A549 (cell line): ENCODE measurements at regions not wholly inside any gene's neighbourhood (a gene's known extent, or its start where the extent isn't known, plus 50 kb on each side); places are given as distances from the start of the nearest gene placed in this dataset.

Experiments used
- ATAC-seq, 2 experiments: fragments of 200-7000 bp in 1 of 2; fragments of >200 bp in 1 of 2; cut with Nextera tagmentation in 1 of 2; cut with Tn5 transposase in 1 of 2; 3 replicates each; pipeline versions ENCODE4 v1.8.0 to v1.9.1; 2018 to 2020; ENCODE audit warnings: mild to moderate bottlenecking in 1 of 2, moderate library complexity in 1 of 2
- CTCF ChIA-PET: fragments of 300-600 bp; sonication (Branson Sonifier 250); formaldehyde crosslinking; extraction: SDS; loops from one replicate; lab custom pipeline; 2021; ENCODE audit warnings: antibody characterized with exemption, inconsistent platforms; lab: Yijun Ruan, JAX
- POLR2A ChIA-PET: fragments of 350-600 bp; formaldehyde crosslinking; extraction: SDS; loops from one replicate; lab custom pipeline; 2021; ENCODE audit warnings: antibody characterized with exemption, inconsistent platforms; lab: Yijun Ruan, JAX
- DNase-seq, 2 experiments: peaks; one replicate each; pipeline versions ENCODE4 v3.0.0 to v3.0.0-alpha.2; 2011 to 2016; ENCODE audit warnings: low read depth in 1 of 2, low spot score in 1 of 2
- FAIRE-seq: peaks from 2 replicates; lab custom pipeline; 2011; peaks lifted over from hg19 to GRCh38; lab: Jason Lieb, UNC
- H3K27ac ChIP-seq, 2 experiments: fragments of >200 bp; sonication (Bioruptor Twin); formaldehyde crosslinking; 3 replicates each; pipeline ENCODE4 v1.5.1; 2016 to 2017
- H3K4me1 ChIP-seq: fragments of >200 bp; sonication (Bioruptor Twin); formaldehyde crosslinking; 3 replicates; pipeline ENCODE4 v1.6.1; 2016
- H3K4me2 ChIP-seq: fragments of >200 bp; sonication (Bioruptor Twin); formaldehyde crosslinking; 3 replicates; pipeline ENCODE4 v1.6.1; 2016
- H3K4me3 ChIP-seq: fragments of >200 bp; sonication (Bioruptor Twin); formaldehyde crosslinking; 3 replicates; pipeline ENCODE4 v1.5.1; 2016
- H3K9me3 ChIP-seq: fragments of >200 bp; sonication (Bioruptor Twin); formaldehyde crosslinking; 3 replicates; pipeline ENCODE4 v1.6.1; 2016
- BHLHE40 ChIP-seq: IDR thresholded peaks from 2 replicates; pipeline ENCODE4 v1.6.1; 2012; ENCODE audit warnings: low read depth, low read length, inconsistent platforms
- CBX2 ChIP-seq: fragments of 200-600 bp; sonication (generic); IDR thresholded peaks from 2 replicates; pipeline ENCODE4 v1.6.1; 2016; ENCODE audit warnings: low read depth, mild to moderate bottlenecking, borderline replicate concordance
- CEBPB ChIP-seq, 2 experiments: fragments of >200 bp in 1 of 2; sonication (Bioruptor Twin) in 1 of 2; formaldehyde crosslinking in 1 of 2; IDR thresholded peaks; 2 replicates each; pipeline ENCODE4 v1.6.1; 2012 to 2016
- CHD2 ChIP-seq: fragments of 150-350 bp; IDR thresholded peaks from 2 replicates; pipeline ENCODE4 v1.6.1; 2014; ENCODE audit warnings: low read length; ENCODE audit not compliant: partially characterized antibody
- CHD4 ChIP-seq: fragments of 200-600 bp; sonication (generic); IDR thresholded peaks from 2 replicates; pipeline ENCODE4 v1.6.1; 2016; ENCODE audit warnings: antibody characterized with exemption, mild to moderate bottlenecking, borderline replicate concordance
- EHF ChIP-seq: fragments of 250-450 bp; sonication (Bioruptor Pico); IDR thresholded peaks from 2 replicates; pipeline ENCODE4 v1.5.0; 2020; ENCODE audit warnings: mild to moderate bottlenecking
- EP300 ChIP-seq, 2 experiments: fragments of >200 bp; sonication (Bioruptor Twin); formaldehyde crosslinking; IDR thresholded peaks; 2 replicates in 1 of 2; 3 replicates in 1 of 2; pipeline ENCODE4 v1.6.1; 2016 to 2017
- FOXS1 ChIP-seq: fragments of 250-450 bp; sonication (Bioruptor Pico); IDR thresholded peaks from 2 replicates; pipeline ENCODE4 v1.5.0; 2020; ENCODE audit warnings: mild to moderate bottlenecking, moderate library complexity
- GATA3 ChIP-seq: IDR thresholded peaks from 2 replicates; pipeline ENCODE4 v1.6.1; 2012; ENCODE audit warnings: borderline replicate concordance
- HEYL ChIP-seq: fragments of 250-450 bp; sonication (Bioruptor Pico); IDR thresholded peaks from 2 replicates; pipeline ENCODE4 v1.8.0; 2021; ENCODE audit warnings: mild to moderate bottlenecking, moderate library complexity
- JUN ChIP-seq, 2 experiments: fragments of >200 bp; sonication (Bioruptor Twin); formaldehyde crosslinking; IDR thresholded peaks; 2 replicates in 1 of 2; 3 replicates in 1 of 2; pipeline ENCODE4 v1.6.1; 2016 to 2017
- JUNB ChIP-seq: fragments of >200 bp; sonication (Bioruptor Twin); formaldehyde crosslinking; IDR thresholded peaks from 2 replicates; pipeline ENCODE4 v1.6.1; 2016
- KDM1A ChIP-seq: fragments of 200-600 bp; sonication (generic); IDR thresholded peaks from 2 replicates; pipeline ENCODE4 v1.6.1; 2016; ENCODE audit warnings: low read depth, mild to moderate bottlenecking
- MAFK ChIP-seq: fragments of 450-650 bp; IDR thresholded peaks from 2 replicates; pipeline ENCODE4 v1.6.1; 2014; ENCODE audit not compliant: partially characterized antibody
- MAZ ChIP-seq: fragments of 150-350 bp; IDR thresholded peaks from 2 replicates; pipeline ENCODE4 v1.6.1; 2014; ENCODE audit warnings: antibody characterized with exemption, low read depth, low read length, borderline replicate concordance
- PHF8 ChIP-seq: fragments of 200-600 bp; sonication (generic); IDR thresholded peaks from 2 replicates; pipeline ENCODE4 v1.6.1; 2016; ENCODE audit warnings: low read depth, mild to moderate bottlenecking, antibody characterized with exemption, moderate library complexity, borderline replicate concordance
- POLR2A ChIP-seq: IDR thresholded peaks from 2 replicates; pipeline ENCODE4 v1.6.1; 2012; ENCODE audit warnings: mild to moderate bottlenecking, low read length
- POLR2AphosphoS2 ChIP-seq: conservative IDR thresholded peaks from 2 replicates; pipeline ENCODE4 v1.6.1; 2012; ENCODE audit warnings: low read length, improper control_type of control experiment, inconsistent platforms
- RAD21 ChIP-seq, 2 experiments: fragments of >200 bp in 1 of 2; sonication (Bioruptor Twin) in 1 of 2; formaldehyde crosslinking in 1 of 2; IDR thresholded peaks in 1 of 2; conservative IDR thresholded peaks in 1 of 2; 2 replicates in 1 of 2; 3 replicates in 1 of 2; pipeline ENCODE4 v1.6.1; 2012 to 2018; ENCODE audit warnings: inconsistent platforms in 1 of 2
- RFX5 ChIP-seq: fragments of 450-650 bp; IDR thresholded peaks from 2 replicates; pipeline ENCODE4 v1.7.1; 2014; ENCODE audit warnings: antibody characterized with exemption, mild to moderate bottlenecking, moderate library complexity
- ZFP36 ChIP-seq: fragments of 450-650 bp; IDR thresholded peaks from 2 replicates; pipeline ENCODE4 v1.6.1; 2014; ENCODE audit warnings: borderline replicate concordance; ENCODE audit not compliant: partially characterized antibody
- WGBS: methylation state at CpG from one replicate; pipeline ENCODE4 v1.1.6; 2017; ENCODE audit errors: missing lambda C conversion rate; 5-methylcytosine and 5-hydroxymethylcytosine counted together
- TF ChIP-seq, protein P1 (sequence below): fragments of 250-450 bp; sonication (Bioruptor Pico); IDR thresholded peaks from 2 replicates; pipeline ENCODE4 v1.5.0; 2021; ENCODE audit warnings: mild to moderate bottlenecking, moderate library complexity, borderline replicate concordance
- TF ChIP-seq, protein P2 (sequence below): IDR thresholded peaks from 2 replicates; pipeline ENCODE4 v1.6.1; 2012

DNA sequence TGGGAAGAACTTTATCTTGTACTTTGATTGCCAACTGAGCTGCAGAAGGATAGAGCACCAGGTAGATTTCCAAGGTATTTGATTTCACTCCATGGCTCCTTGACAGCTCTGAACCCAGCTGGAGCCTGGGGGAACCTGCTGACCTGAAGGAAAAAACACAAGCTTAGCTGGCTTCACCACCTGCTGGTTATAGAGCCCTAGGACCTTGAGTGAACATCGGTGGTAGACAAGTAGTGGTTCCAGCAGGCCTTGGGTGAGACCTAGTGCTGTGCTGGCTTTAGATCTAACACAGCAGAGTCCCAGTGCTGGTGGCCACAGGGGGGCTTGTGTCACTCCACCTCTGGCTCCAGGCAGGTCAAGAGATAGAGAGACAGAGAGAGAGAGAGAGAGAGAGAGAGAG, 1102.6 kb downstream of the ADGRL3 start:
- TF ChIP-seq CHD4 (no peak), CBX2 (no peak), EHF (no peak), RAD21 (conservative IDR thresholded peaks at IDR 0.05 in 1 of 2, IDR thresholded peaks at IDR 0.05 in 1 of 2) (no peak), BHLHE40 (no peak), FOXS1 (CRISPR knock-in tag) (no peak), MAZ (no peak), JUNB (no peak), ZFP36 (no peak), RFX5 (no peak)
- TF ChIP-seq, protein P1, sequence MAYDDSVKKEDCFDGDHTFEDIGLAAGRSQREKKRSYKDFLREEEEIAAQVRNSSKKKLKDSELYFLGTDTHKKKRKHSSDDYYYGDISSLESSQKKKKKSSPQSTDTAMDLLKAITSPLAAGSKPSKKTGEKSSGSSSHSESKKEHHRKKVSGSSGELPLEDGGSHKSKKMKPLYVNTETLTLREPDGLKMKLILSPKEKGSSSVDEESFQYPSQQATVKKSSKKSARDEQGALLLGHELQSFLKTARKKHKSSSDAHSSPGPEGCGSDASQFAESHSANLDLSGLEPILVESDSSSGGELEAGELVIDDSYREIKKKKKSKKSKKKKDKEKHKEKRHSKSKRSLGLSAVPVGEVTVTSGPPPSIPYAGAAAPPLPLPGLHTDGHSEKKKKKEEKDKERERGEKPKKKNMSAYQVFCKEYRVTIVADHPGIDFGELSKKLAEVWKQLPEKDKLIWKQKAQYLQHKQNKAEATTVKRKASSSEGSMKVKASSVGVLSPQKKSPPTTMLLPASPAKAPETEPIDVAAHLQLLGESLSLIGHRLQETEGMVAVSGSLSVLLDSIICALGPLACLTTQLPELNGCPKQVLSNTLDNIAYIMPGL (CRISPR knock-in tag): no peak
- TF ChIP-seq, all 56 proteins: peak for 0
- no peak for DNase-seq
- Histone ChIP-seq H3K4me2 (no peak overlapping the region), H3K27ac (no peak overlapping the region), H3K4me3 (no peak overlapping the region), H3K9me3 (no peaks in the 10 kb centered on the region), H3K4me1 (no peaks in the 10 kb centered on the region)
- FAIRE-seq: no peak
- no peak for ATAC-seq
- 20% methylated on average over 1 of the region's 1 CpG for WGBS
- ChIA-PET POLR2A (no interaction called here), CTCF (interaction anchor here (0.6 kb wide), 1 partner anchor 140 kb away, joined by 3 read pairs; no protein-coding TSS in a partner anchor)

DNA sequence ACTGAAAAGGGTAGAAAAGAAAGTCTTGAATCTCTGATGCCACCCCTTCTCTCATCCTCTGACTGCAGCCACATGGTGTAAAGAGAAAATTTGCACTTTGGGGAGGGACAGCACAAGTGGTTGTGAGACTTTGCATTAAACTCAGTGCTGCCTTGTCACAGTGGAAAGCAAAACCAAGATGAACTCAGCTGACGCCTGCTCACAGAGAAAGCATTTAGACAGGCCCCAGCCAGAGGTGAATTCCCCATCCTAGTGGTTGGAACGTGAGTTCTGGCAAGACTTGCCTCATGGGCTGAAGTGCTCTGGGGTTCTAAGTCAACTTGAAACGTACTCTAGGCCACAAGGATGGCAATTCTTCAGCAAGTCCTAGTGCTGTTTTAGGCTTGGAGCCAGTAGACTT, 1101.4 kb downstream of the ADGRL3 start:
- no peaks in the 10 kb centered on the region for H3K9me3 ChIP-seq
- WGBS: 10% methylated on average over 3 of the region's 3 CpGs
- ATAC-seq (no peak), FAIRE-seq (no peak), DNase-seq (no peak)
- no peaks in the 10 kb centered on the region for H3K4me1 ChIP-seq
- H3K4me2 ChIP-seq: no peak overlapping the region
- TF ChIP-seq CHD2 (no peak), MAFK (no peak), POLR2A (no peak), CHD4 (no peak), HEYL (CRISPR knock-in tag) (no peak), KDM1A (no peak), PHF8 (no peak), EHF (no peak), RAD21 (conservative IDR thresholded peaks at IDR 0.05 in 1 of 2, IDR thresholded peaks at IDR 0.05 in 1 of 2) (no peak), POLR2AphosphoS2 (no peak), GATA3 (no peak), JUN (IDR thresholded peaks at IDR 0.05) (no peak), EP300 (IDR thresholded peaks at IDR 0.05) (no peak), CEBPB (IDR thresholded peaks at IDR 0.05) (no peak)
- TF ChIP-seq, protein P1 (CRISPR knock-in tag): no peak
- TF ChIP-seq, protein P2, sequence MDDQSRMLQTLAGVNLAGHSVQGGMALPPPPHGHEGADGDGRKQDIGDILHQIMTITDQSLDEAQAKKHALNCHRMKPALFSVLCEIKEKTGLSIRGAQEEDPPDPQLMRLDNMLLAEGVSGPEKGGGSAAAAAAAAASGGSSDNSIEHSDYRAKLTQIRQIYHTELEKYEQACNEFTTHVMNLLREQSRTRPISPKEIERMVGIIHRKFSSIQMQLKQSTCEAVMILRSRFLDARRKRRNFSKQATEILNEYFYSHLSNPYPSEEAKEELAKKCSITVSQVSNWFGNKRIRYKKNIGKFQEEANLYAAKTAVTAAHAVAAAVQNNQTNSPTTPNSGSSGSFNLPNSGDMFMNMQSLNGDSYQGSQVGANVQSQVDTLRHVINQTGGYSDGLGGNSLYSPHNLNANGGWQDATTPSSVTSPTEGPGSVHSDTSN: no peak
- H3K4me3 ChIP-seq: no peak overlapping the region
- POLR2A ChIA-PET: no interaction called here
- no peak overlapping the region for H3K27ac ChIP-seq
- CTCF ChIA-PET: no interaction called here
